ENCODE measurements at regions not wholly inside any gene's neighbourhood (a gene's known extent, or its start where the extent isn't known, plus 50 kb on each side); places are given as distances from the start of the nearest gene placed in this dataset.

GRCh38 chr6:109302176-109302575, 80.1 kb downstream of the CD164 start:
- Histone ChIP-seq H3K9me3 (ENCODE audit: control insufficient read depth in 1 of 2, low read length in 2 of 2) (no peaks in the 10 kb centered on the region), H3K27me3 (ENCODE audit: low read depth, low read length) (no peaks in the 10 kb centered on the region), H3K27ac (ENCODE audit: low read length) (no peak overlapping the region), H3K4me3 (ENCODE audit: low read depth in 1 of 2, low read length in 2 of 2) (no peak overlapping the region), H3K4me1 (ENCODE audit: control insufficient read depth in 1 of 2, insufficient read depth in 2 of 2, low read length in 2 of 2) (no peaks in the 10 kb centered on the region), H3K36me3 (ENCODE audit: control insufficient read depth in 1 of 2, insufficient read depth in 2 of 2, low read length in 2 of 2) (no peaks in the 10 kb centered on the region)

GRCh38 chr6:109301418-109301817, 80.8 kb downstream of the CD164 start:
- H3K4me3 ChIP-seq (ENCODE audit: low read depth in 1 of 2, low read length in 2 of 2): no peak overlapping the region
- no peaks in the 10 kb centered on the region for H3K9me3 ChIP-seq (ENCODE audit: control insufficient read depth in 1 of 2, low read length in 2 of 2)
- H3K36me3 ChIP-seq (ENCODE audit: control insufficient read depth in 1 of 2, insufficient read depth in 2 of 2, low read length in 2 of 2): no peaks in the 10 kb centered on the region
- peak overlapping the region; percentile 74 for H3K27ac ChIP-seq (ENCODE audit: low read length)
- no peaks in the 10 kb centered on the region for H3K4me1 ChIP-seq (ENCODE audit: control insufficient read depth in 1 of 2, insufficient read depth in 2 of 2, low read length in 2 of 2)
- H3K27me3 ChIP-seq (ENCODE audit: low read depth, low read length): no peaks in the 10 kb centered on the region

GRCh38 chr6:109300874-109301273, 81.4 kb downstream of the CD164 start:
- H3K4me3 ChIP-seq (ENCODE audit: low read depth in 1 of 2, low read length in 2 of 2): no peak overlapping the region
- no peaks in the 10 kb centered on the region for H3K27me3 ChIP-seq (ENCODE audit: low read depth, low read length)
- H3K9me3 ChIP-seq (ENCODE audit: control insufficient read depth in 1 of 2, low read length in 2 of 2): no peaks in the 10 kb centered on the region
- no peaks in the 10 kb centered on the region for H3K36me3 ChIP-seq (ENCODE audit: control insufficient read depth in 1 of 2, insufficient read depth in 2 of 2, low read length in 2 of 2)
- H3K27ac ChIP-seq (ENCODE audit: low read length): peak overlapping the region; percentile 74
- H3K4me1 ChIP-seq (ENCODE audit: control insufficient read depth in 1 of 2, insufficient read depth in 2 of 2, low read length in 2 of 2): no peaks in the 10 kb centered on the region

GRCh38 chr6:109299776-109300564, 82.3 kb downstream of the CD164 start:
- no peak overlapping the region for H3K4me3 ChIP-seq (ENCODE audit: low read depth in 1 of 2, low read length in 2 of 2)
- no peaks in the 10 kb centered on the region for H3K9me3 ChIP-seq (ENCODE audit: control insufficient read depth in 1 of 2, low read length in 2 of 2)
- peak overlapping the region; percentile 74 for H3K27ac ChIP-seq (ENCODE audit: low read length)
- no peaks in the 10 kb centered on the region for H3K4me1 ChIP-seq (ENCODE audit: control insufficient read depth in 1 of 2, insufficient read depth in 2 of 2, low read length in 2 of 2)
- H3K36me3 ChIP-seq (ENCODE audit: control insufficient read depth in 1 of 2, insufficient read depth in 2 of 2, low read length in 2 of 2): no peaks in the 10 kb centered on the region
- no peaks in the 10 kb centered on the region for H3K27me3 ChIP-seq (ENCODE audit: low read depth, low read length)

GRCh38 chr6:109299265-109299607, 83.0 kb downstream of the CD164 start:
- no peaks in the 10 kb centered on the region for H3K9me3 ChIP-seq (ENCODE audit: control insufficient read depth in 1 of 2, low read length in 2 of 2)
- no peaks in the 10 kb centered on the region for H3K4me1 ChIP-seq (ENCODE audit: control insufficient read depth in 1 of 2, insufficient read depth in 2 of 2, low read length in 2 of 2)
- no peaks in the 10 kb centered on the region for H3K36me3 ChIP-seq (ENCODE audit: control insufficient read depth in 1 of 2, insufficient read depth in 2 of 2, low read length in 2 of 2)
- H3K27me3 ChIP-seq (ENCODE audit: low read depth, low read length): no peaks in the 10 kb centered on the region
- peak overlapping the region; percentile 74 for H3K27ac ChIP-seq (ENCODE audit: low read length)
- no peak overlapping the region for H3K4me3 ChIP-seq (ENCODE audit: low read depth in 1 of 2, low read length in 2 of 2)

GRCh38 chr6:109298605-109299264, 83.5 kb downstream of the CD164 start:
- H3K36me3 ChIP-seq (ENCODE audit: control insufficient read depth in 1 of 2, insufficient read depth in 2 of 2, low read length in 2 of 2): no peaks in the 10 kb centered on the region
- peak overlapping the region; percentile 74 for H3K27ac ChIP-seq (ENCODE audit: low read length)
- no peaks in the 10 kb centered on the region for H3K9me3 ChIP-seq (ENCODE audit: control insufficient read depth in 1 of 2, low read length in 2 of 2)
- H3K4me1 ChIP-seq (ENCODE audit: control insufficient read depth in 1 of 2, insufficient read depth in 2 of 2, low read length in 2 of 2): no peaks in the 10 kb centered on the region
- H3K4me3 ChIP-seq (ENCODE audit: low read depth in 1 of 2, low read length in 2 of 2): no peak overlapping the region
- H3K27me3 ChIP-seq (ENCODE audit: low read depth, low read length): no peaks in the 10 kb centered on the region

GRCh38 chr6:109297406-109298110, 84.7 kb downstream of the CD164 start:
- Histone ChIP-seq H3K4me1 (ENCODE audit: control insufficient read depth in 1 of 2, insufficient read depth in 2 of 2, low read length in 2 of 2) (no peaks in the 10 kb centered on the region), H3K36me3 (ENCODE audit: control insufficient read depth in 1 of 2, insufficient read depth in 2 of 2, low read length in 2 of 2) (no peaks in the 10 kb centered on the region), H3K4me3 (ENCODE audit: low read depth in 1 of 2, low read length in 2 of 2) (no peak overlapping the region), H3K9me3 (ENCODE audit: control insufficient read depth in 1 of 2, low read length in 2 of 2) (no peaks in the 10 kb centered on the region), H3K27ac (ENCODE audit: low read length) (peak overlapping the region; percentile 49), H3K27me3 (ENCODE audit: low read depth, low read length) (no peaks in the 10 kb centered on the region)

- Histone ChIP-seq H3K27ac (ENCODE audit: low read length) (peak overlapping the region; percentile 49), H3K4me1 (ENCODE audit: control insufficient read depth in 1 of 2, insufficient read depth in 2 of 2, low read length in 2 of 2) (no peaks in the 10 kb centered on the region), H3K4me3 (ENCODE audit: low read depth in 1 of 2, low read length in 2 of 2) (no peak overlapping the region), H3K27me3 (ENCODE audit: low read depth, low read length) (no peaks in the 10 kb centered on the region), H3K9me3 (ENCODE audit: control insufficient read depth in 1 of 2, low read length in 2 of 2) (no peaks in the 10 kb centered on the region), H3K36me3 (ENCODE audit: control insufficient read depth in 1 of 2, insufficient read depth in 2 of 2, low read length in 2 of 2) (no peaks in the 10 kb centered on the region)
These were observed 85.3 kb downstream of the CD164 start for GRCh38 chr6:109296971-109297372.

GRCh38 chr6:109296452-109296851, 85.8 kb downstream of the CD164 start:
- Histone ChIP-seq H3K4me1 (ENCODE audit: control insufficient read depth in 1 of 2, insufficient read depth in 2 of 2, low read length in 2 of 2) (no peaks in the 10 kb centered on the region), H3K9me3 (ENCODE audit: control insufficient read depth in 1 of 2, low read length in 2 of 2) (no peaks in the 10 kb centered on the region), H3K4me3 (ENCODE audit: low read depth in 1 of 2, low read length in 2 of 2) (no peak overlapping the region), H3K36me3 (ENCODE audit: control insufficient read depth in 1 of 2, insufficient read depth in 2 of 2, low read length in 2 of 2) (no peaks in the 10 kb centered on the region), H3K27ac (ENCODE audit: low read length) (peak overlapping the region; percentile 17), H3K27me3 (ENCODE audit: low read depth, low read length) (no peaks in the 10 kb centered on the region)

GRCh38 chr6:109295774-109296156, 86.5 kb downstream of the CD164 start:
- Histone ChIP-seq H3K9me3 (ENCODE audit: control insufficient read depth in 1 of 2, low read length in 2 of 2) (no peaks in the 10 kb centered on the region), H3K4me3 (ENCODE audit: low read depth in 1 of 2, low read length in 2 of 2) (no peak overlapping the region), H3K27me3 (ENCODE audit: low read depth, low read length) (no peaks in the 10 kb centered on the region), H3K27ac (ENCODE audit: low read length) (peak overlapping the region; percentile 17), H3K4me1 (ENCODE audit: control insufficient read depth in 1 of 2, insufficient read depth in 2 of 2, low read length in 2 of 2) (no peaks in the 10 kb centered on the region), H3K36me3 (ENCODE audit: control insufficient read depth in 1 of 2, insufficient read depth in 2 of 2, low read length in 2 of 2) (no peaks in the 10 kb centered on the region)

- Histone ChIP-seq H3K36me3 (ENCODE audit: control insufficient read depth in 1 of 2, insufficient read depth in 2 of 2, low read length in 2 of 2) (no peaks in the 10 kb centered on the region), H3K4me3 (ENCODE audit: low read depth in 1 of 2, low read length in 2 of 2) (no peak overlapping the region), H3K27ac (ENCODE audit: low read length) (no peak overlapping the region), H3K4me1 (ENCODE audit: control insufficient read depth in 1 of 2, insufficient read depth in 2 of 2, low read length in 2 of 2) (no peaks in the 10 kb centered on the region), H3K27me3 (ENCODE audit: low read depth, low read length) (no peaks in the 10 kb centered on the region), H3K9me3 (ENCODE audit: control insufficient read depth in 1 of 2, low read length in 2 of 2) (no peaks in the 10 kb centered on the region)
These were observed 87.0 kb downstream of the CD164 start for GRCh38 chr6:109295109-109295773.
